ENCODE measurements at regions not wholly inside any gene's neighbourhood (a gene's known extent, or its start where the extent isn't known, plus 50 kb on each side); places are given as distances from the start of the nearest gene placed in this dataset.

DNA sequence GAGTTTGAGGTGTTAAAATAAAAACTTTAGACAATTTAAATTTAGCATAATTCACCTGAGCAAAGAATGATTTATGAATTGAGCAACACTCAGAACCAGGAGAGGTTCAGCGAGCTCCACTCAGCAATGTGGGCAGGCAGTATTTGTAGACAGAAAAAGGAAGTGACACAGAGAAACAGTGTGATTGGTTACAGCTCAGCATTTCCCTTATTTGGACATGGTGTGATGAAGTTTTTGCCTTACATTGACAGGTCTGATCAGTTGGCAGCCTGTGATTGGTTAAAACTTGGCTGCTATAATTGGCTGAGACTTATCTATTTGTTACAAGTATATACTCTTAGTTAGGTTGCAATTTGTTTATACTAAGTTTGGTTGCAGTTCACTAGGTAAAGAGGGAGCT lies 621.2 kb upstream of the PRMT6 start:
- TF ChIP-seq, protein P1, sequence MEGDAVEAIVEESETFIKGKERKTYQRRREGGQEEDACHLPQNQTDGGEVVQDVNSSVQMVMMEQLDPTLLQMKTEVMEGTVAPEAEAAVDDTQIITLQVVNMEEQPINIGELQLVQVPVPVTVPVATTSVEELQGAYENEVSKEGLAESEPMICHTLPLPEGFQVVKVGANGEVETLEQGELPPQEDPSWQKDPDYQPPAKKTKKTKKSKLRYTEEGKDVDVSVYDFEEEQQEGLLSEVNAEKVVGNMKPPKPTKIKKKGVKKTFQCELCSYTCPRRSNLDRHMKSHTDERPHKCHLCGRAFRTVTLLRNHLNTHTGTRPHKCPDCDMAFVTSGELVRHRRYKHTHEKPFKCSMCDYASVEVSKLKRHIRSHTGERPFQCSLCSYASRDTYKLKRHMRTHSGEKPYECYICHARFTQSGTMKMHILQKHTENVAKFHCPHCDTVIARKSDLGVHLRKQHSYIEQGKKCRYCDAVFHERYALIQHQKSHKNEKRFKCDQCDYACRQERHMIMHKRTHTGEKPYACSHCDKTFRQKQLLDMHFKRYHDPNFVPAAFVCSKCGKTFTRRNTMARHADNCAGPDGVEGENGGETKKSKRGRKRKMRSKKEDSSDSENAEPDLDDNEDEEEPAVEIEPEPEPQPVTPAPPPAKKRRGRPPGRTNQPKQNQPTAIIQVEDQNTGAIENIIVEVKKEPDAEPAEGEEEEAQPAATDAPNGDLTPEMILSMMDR (IDR thresholded peaks at IDR 0.05): no peak
- TF ChIP-seq POLR2A (IDR thresholded peaks at IDR 0.05): no peak
